ENCODE measurements at regions not wholly inside any gene's neighbourhood (a gene's known extent, or its start where the extent isn't known, plus 50 kb on each side); places are given as distances from the start of the nearest gene placed in this dataset.

- ATAC-seq (ENCODE audit: low read depth): no peak
- no peak for DNase-seq
- Histone ChIP-seq H3K56ac (ENCODE audit: extremely low read depth, insufficient read depth, low read length) (no peak overlapping the region), H2BK120ac (ENCODE audit: low read depth, low read length) (no peak overlapping the region), H3K27me3 (ENCODE audit: control insufficient read depth, insufficient read depth, low read length) (no peaks in the 10 kb centered on the region), H4K91ac (ENCODE audit: insufficient read depth, low read depth, low read length) (no peak overlapping the region), H3K14ac (replicated peaks; ENCODE audit: low read depth, low read length) (no peak overlapping the region), H2BK5ac (ENCODE audit: low read depth, low read length, poor library complexity, severe bottlenecking) (no peak overlapping the region), H2BK15ac (ENCODE audit: low read depth, low read length) (no peak overlapping the region), H3K4me1 (ENCODE audit: control insufficient read depth, insufficient read depth, low read length) (no peaks in the 10 kb centered on the region), H3K4me2 (ENCODE audit: low read depth, low read length) (no peak overlapping the region), H3K4ac (ENCODE audit: low read depth, low read length) (no peak overlapping the region), H3K18ac (ENCODE audit: low read depth, low read length) (no peak overlapping the region), H3K4me3 (ENCODE audit: insufficient read depth, low read depth, low read length) (no peak overlapping the region), H3K27ac (ENCODE audit: insufficient read depth, low read length) (no peak overlapping the region), H2AK9ac (replicated peaks; ENCODE audit: low read depth, low read length, poor library complexity) (no peak overlapping the region), H4K5ac (ENCODE audit: low read depth, low read length) (no peak overlapping the region), H3K79me1 (ENCODE audit: low read depth in 1 of 2, low read length in 2 of 2) (no peaks in the 10 kb centered on the region), H3K9ac (ENCODE audit: low read depth, low read length) (no peak overlapping the region), H2BK20ac (ENCODE audit: low read depth, low read length) (no peak overlapping the region), H3K36me3 (ENCODE audit: control insufficient read depth, insufficient read depth, low read length) (no peaks in the 10 kb centered on the region), H2AFZ (replicated peaks; ENCODE audit: low read length, poor library complexity) (no peak overlapping the region), H3K9me3 (ENCODE audit: control insufficient read depth, insufficient read depth, low read length) (no peaks in the 10 kb centered on the region), H3K23ac (ENCODE audit: low read depth, low read length) (no peak overlapping the region), H2AK5ac (ENCODE audit: low read depth, low read length) (no peak overlapping the region), H4K20me1 (ENCODE audit: insufficient read depth, low read length) (no peaks in the 10 kb centered on the region), H3K9me1 (ENCODE audit: insufficient read depth, low read length) (no peaks in the 10 kb centered on the region), H4K8ac (ENCODE audit: low read depth in 2 of 2, low read length in 2 of 2) (no peak overlapping the region)
- ChIA-PET POLR2A (ENCODE audit: unreplicated experiment) (no interaction called here), CTCF (no interaction called here)
- dilution Hi-C loops (cut with HindIII; ENCODE audit: low sequenced_read_pairs, unreplicated experiment): no loop called here
- no CpG with 5 or more reads among the region's 1 CpG for WGBS, 2 experiments (ENCODE audit: extremely low coverage in 2 of 2, insufficient read length in 1 of 2)
- intact Hi-C loops (cut with micrococcal nuclease): no loop called here
- no TSS peak for BruUV-seq (replicated peaks)
- in situ Hi-C loops (cut with MboI; ENCODE audit: low sequenced_read_pairs): no loop called here
- TF ChIP-seq CHD1 (IDR thresholded peaks at IDR 0.05; ENCODE audit: low read depth, low read length): no peak
- TF ChIP-seq CEBPB (IDR thresholded peaks at IDR 0.05; ENCODE audit: low read depth, low read length): no peak
- no peak for TF ChIP-seq POLR2A (IDR thresholded peaks at IDR 0.05; ENCODE audit: low read depth, low read length)
- no peak for TF ChIP-seq ELK1 (IDR thresholded peaks at IDR 0.05; ENCODE audit: borderline replicate concordance, low read depth, low read length)
- TF ChIP-seq CTCF (conservative IDR thresholded peaks at IDR 0.05; ENCODE audit: low read depth, low read length): no peak
- no peak for TF ChIP-seq NFE2L2 (IDR thresholded peaks at IDR 0.05; ENCODE audit: low read depth, low read length)
- TF ChIP-seq RAD21 (IDR thresholded peaks at IDR 0.05; ENCODE audit: low read length): no peak
- TF ChIP-seq MXI1 (IDR thresholded peaks at IDR 0.05; ENCODE audit: borderline replicate concordance, low read depth, low read length): no peak
- TF ChIP-seq RCOR1 (IDR thresholded peaks at IDR 0.05; ENCODE audit: insufficient replicate concordance, low read length): no peak
- no peak for TF ChIP-seq BHLHE40 (IDR thresholded peaks at IDR 0.05; ENCODE audit: low read depth, low read length)
- TF ChIP-seq SMC3 (IDR thresholded peaks at IDR 0.05; ENCODE audit: low read depth, low read length): no peak
- TF ChIP-seq USF2 (IDR thresholded peaks at IDR 0.05; ENCODE audit: low read depth, low read length): no peak
- TF ChIP-seq FOS (IDR thresholded peaks at IDR 0.05; ENCODE audit: low read depth, low read length): no peak
- no peak for TF ChIP-seq RFX5 (IDR thresholded peaks at IDR 0.05; ENCODE audit: low read depth, low read length)
Observed at GRCh38 chr14:42420071-42420470, 813.4 kb downstream of the LRFN5 start.
